NB4 (cell line): ENCODE measurements at regions not wholly inside any gene's neighbourhood (a gene's known extent, or its start where the extent isn't known, plus 50 kb on each side); places are given as distances from the start of the nearest gene placed in this dataset.

Experiments used
- CTCF ChIP-seq: IDR thresholded peaks from one replicate; pipeline ENCODE4 v1.5.1; 2012; ENCODE audit warnings: low read depth, low read length
- MYC ChIP-seq: IDR thresholded peaks from 2 replicates; pipeline ENCODE4 v1.6.1; 2011; ENCODE audit warnings: low read depth, low read length
- POLR2A ChIP-seq: IDR thresholded peaks from 2 replicates; pipeline ENCODE4 v1.6.1; 2011; ENCODE audit warnings: mild to moderate bottlenecking; ENCODE audit not compliant: insufficient read length; ENCODE audit errors: extremely low read depth
- TF ChIP-seq, protein P1 (sequence below): IDR thresholded peaks from 2 replicates; pipeline ENCODE4 v1.6.1; 2011; ENCODE audit warnings: low read depth, low read length

- TF ChIP-seq POLR2A: no peak
- TF ChIP-seq CTCF: no peak
- TF ChIP-seq, protein P1, sequence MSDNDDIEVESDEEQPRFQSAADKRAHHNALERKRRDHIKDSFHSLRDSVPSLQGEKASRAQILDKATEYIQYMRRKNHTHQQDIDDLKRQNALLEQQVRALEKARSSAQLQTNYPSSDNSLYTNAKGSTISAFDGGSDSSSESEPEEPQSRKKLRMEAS: no peak
- TF ChIP-seq MYC: no peak
Observed at GRCh38 chr12:89263900-89264299, 88.4 kb downstream of the DUSP6 start.
